ENCODE measurements at regions not wholly inside any gene's neighbourhood (a gene's known extent, or its start where the extent isn't known, plus 50 kb on each side); places are given as distances from the start of the nearest gene placed in this dataset.

GRCh38 chr12:58616618-58617017 is 303.7 kb downstream of the LRIG3 start:
- DNase-seq (ENCODE audit: low spot score in 2 of 2), result no peak
- Histone ChIP-seq H3K4me1 (no peaks in the 10 kb centered on the region), H3K27me3 (ENCODE audit: low read depth) (no peaks in the 10 kb centered on the region; the same call in 1 of the 2 replicates), H3K36me3 (replicated peaks) (no peaks in the 10 kb centered on the region), H3K9me3 (no peaks in the 10 kb centered on the region), H3K4me3 (no peak overlapping the region)
- in situ Hi-C loops (cut with MboI; ENCODE audit: low sequenced_read_pairs), result no loop called here

GRCh38 chr12:58621126-58621525 is 299.2 kb downstream of the LRIG3 start:
- Histone ChIP-seq H3K4me3 (no peak overlapping the region), H3K36me3 (replicated peaks) (no peaks in the 10 kb centered on the region), H3K4me1 (no peaks in the 10 kb centered on the region), H3K9me3 (no peaks in the 10 kb centered on the region), H3K27me3 (ENCODE audit: low read depth) (no peaks in the 10 kb centered on the region)
- DNase-seq (ENCODE audit: low spot score in 2 of 2), result no peak
- in situ Hi-C loops (cut with MboI; ENCODE audit: low sequenced_read_pairs), result no loop called here

GRCh38 chr12:58629376-58629775 is 290.9 kb downstream of the LRIG3 start:
- H3K4me1 ChIP-seq, result no peaks in the 10 kb centered on the region
- no peaks in the 10 kb centered on the region for H3K36me3 ChIP-seq (replicated peaks)
- no peaks in the 10 kb centered on the region for H3K27me3 ChIP-seq (ENCODE audit: low read depth)
- in situ Hi-C loops (cut with MboI; ENCODE audit: low sequenced_read_pairs), result no loop called here
- H3K4me3 ChIP-seq, result no peak overlapping the region
- H3K9me3 ChIP-seq, result no peaks in the 10 kb centered on the region
- DNase-seq (ENCODE audit: low spot score in 2 of 2), result no peak

- Histone ChIP-seq H3K9me3 (no peaks in the 10 kb centered on the region), H3K4me1 (no peaks in the 10 kb centered on the region), H3K36me3 (replicated peaks) (no peaks in the 10 kb centered on the region), H3K4me3 (no peak overlapping the region), H3K27me3 (ENCODE audit: low read depth) (no peaks in the 10 kb centered on the region)
- in situ Hi-C loops (cut with MboI; ENCODE audit: low sequenced_read_pairs), result no loop called here
- no peak for DNase-seq (ENCODE audit: low spot score in 2 of 2)
These were observed 286.8 kb downstream of the LRIG3 start for GRCh38 chr12:58633479-58633878.

- no peak for DNase-seq (ENCODE audit: low spot score in 2 of 2)
- Histone ChIP-seq H3K4me1 (no peaks in the 10 kb centered on the region), H3K36me3 (replicated peaks) (no peaks in the 10 kb centered on the region), H3K4me3 (no peak overlapping the region), H3K9me3 (no peaks in the 10 kb centered on the region), H3K27me3 (ENCODE audit: low read depth) (peaks cover 5% of the 10 kb centered on the region; the same call in 1 of the 2 replicates)
- in situ Hi-C loops (cut with MboI; ENCODE audit: low sequenced_read_pairs), result no loop called here
These were observed 280.9 kb downstream of the LRIG3 start for GRCh38 chr12:58639318-58639934.

DNA sequence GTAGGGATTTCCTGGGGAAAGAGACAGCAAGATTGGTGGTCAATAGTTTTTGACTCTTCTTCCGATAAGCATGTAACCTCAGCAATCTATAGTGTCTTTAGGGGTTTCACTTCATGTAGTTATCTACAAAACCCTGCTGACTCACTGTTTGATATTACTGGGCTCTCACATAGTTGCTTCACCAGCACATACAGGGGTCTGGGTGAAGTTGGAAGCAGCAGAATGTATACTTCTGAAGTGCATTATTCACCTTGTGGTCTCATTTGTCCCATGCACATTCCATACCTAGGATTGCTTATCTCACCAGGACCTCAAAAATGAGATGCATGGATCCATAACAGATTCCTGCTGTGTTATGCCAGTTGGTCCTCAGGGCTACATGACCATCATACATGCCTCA is 280.0 kb downstream of the LRIG3 start:
- no peaks in the 10 kb centered on the region for H3K9me3 ChIP-seq
- no peak for DNase-seq (ENCODE audit: low spot score in 2 of 2)
- no peaks in the 10 kb centered on the region for H3K36me3 ChIP-seq (replicated peaks)
- peaks cover 5% of the 10 kb centered on the region; the same call in 1 of the 2 replicates for H3K27me3 ChIP-seq (ENCODE audit: low read depth)
- H3K4me1 ChIP-seq, result no peaks in the 10 kb centered on the region
- in situ Hi-C loops (cut with MboI; ENCODE audit: low sequenced_read_pairs), result no loop called here
- H3K4me3 ChIP-seq, result no peak overlapping the region

DNA sequence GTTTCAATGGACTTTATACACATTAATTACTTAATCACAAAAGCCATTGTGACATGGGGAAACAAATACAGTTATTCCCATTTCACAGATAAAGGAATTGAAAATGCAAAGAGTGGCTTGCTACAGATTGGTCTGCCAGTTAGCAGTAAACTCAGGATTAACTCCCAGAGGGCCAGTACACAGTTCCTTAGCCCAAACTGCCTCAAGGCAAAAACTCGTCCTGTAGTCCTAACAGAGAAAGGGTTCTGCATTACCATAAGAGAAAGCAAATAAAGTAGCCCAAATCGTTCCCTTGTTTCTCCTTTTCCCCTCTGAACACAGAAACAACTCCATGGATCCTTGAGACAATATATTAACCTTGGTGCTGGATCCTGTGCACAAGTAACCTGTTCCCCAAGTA is 274.4 kb downstream of the LRIG3 start:
- DNase-seq (ENCODE audit: low spot score in 2 of 2), result peak; percentile 45 to 50
- Histone ChIP-seq H3K36me3 (replicated peaks) (no peaks in the 10 kb centered on the region), H3K4me3 (no peak overlapping the region), H3K4me1 (no peaks in the 10 kb centered on the region), H3K27me3 (ENCODE audit: low read depth) (peaks cover 5% of the 10 kb centered on the region; the same call in 1 of the 2 replicates), H3K9me3 (no peaks in the 10 kb centered on the region)
- in situ Hi-C loops (cut with MboI; ENCODE audit: low sequenced_read_pairs), result no loop called here

DNA sequence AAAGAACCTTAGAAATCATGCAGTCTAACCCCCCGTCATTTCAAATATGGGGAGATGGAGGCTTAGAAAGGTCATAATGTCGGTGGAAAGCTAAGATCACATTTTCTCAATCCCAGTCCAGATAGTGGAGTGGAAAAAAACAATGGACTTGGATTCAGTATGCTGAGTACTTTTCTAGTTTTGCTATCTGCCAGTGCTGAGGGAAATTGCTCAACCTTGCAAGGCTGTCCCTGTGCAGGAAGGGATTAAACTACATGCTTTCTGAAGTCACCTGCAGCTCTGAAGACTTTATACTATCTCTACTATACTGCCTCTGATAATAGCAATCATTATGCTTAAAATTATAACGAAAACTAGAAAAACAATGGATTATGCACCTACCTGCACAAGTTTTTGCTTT is 272.8 kb downstream of the LRIG3 start:
- H3K36me3 ChIP-seq (replicated peaks), result no peaks in the 10 kb centered on the region
- no peaks in the 10 kb centered on the region for H3K9me3 ChIP-seq
- no peak overlapping the region for H3K4me3 ChIP-seq
- no peaks in the 10 kb centered on the region for H3K4me1 ChIP-seq
- in situ Hi-C loops (cut with MboI; ENCODE audit: low sequenced_read_pairs), result no loop called here
- no peak for DNase-seq (ENCODE audit: low spot score in 2 of 2)
- H3K27me3 ChIP-seq (ENCODE audit: low read depth), result peaks cover 5% of the 10 kb centered on the region; the same call in 1 of the 2 replicates

DNA sequence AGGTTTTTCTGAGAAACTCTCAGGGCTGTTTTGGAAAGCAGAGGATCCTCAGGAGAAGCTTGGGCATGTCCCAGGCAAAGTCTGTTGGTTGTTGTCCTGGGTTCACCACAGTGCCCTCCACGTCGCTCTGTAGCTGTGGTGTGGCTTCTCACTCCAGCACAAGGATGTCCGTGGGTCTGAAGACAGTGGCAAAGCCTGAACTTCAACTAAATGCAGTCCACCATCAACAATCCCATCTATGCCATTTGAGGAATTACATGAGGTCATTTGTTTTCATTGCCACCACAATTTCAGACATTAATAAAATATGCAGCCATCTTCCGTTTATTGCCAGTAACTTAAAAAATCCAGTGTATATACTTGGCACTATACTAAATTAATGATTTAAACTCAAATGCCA is 272.1 kb downstream of the LRIG3 start:
- Histone ChIP-seq H3K4me1 (no peaks in the 10 kb centered on the region), H3K4me3 (no peak overlapping the region), H3K9me3 (no peaks in the 10 kb centered on the region), H3K36me3 (replicated peaks) (no peaks in the 10 kb centered on the region), H3K27me3 (ENCODE audit: low read depth) (peaks cover under 1% of the 10 kb centered on the region; the same call in 1 of the 2 replicates)
- no peak for DNase-seq (ENCODE audit: low spot score in 2 of 2)
- in situ Hi-C loops (cut with MboI; ENCODE audit: low sequenced_read_pairs), result no loop called here

DNA sequence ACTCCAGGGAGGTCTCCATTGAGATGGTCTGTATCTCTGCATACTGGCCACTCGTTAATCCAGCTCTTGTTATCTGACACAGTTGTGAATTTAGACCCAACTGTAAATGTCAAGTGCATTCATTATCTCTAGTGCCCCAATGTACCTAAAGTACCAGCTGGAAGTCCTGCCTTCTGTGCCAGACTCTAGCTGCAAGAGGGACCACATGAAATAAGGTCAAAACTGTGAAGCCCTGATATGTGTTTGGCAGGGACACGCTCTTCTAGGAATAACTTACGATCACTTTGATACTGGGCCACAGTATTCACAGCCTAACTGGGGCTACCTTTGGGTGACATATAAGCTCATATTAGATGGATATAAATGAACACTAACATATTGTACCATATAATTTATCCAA is 268.5 kb downstream of the LRIG3 start:
- no peaks in the 10 kb centered on the region for H3K4me1 ChIP-seq
- in situ Hi-C loops (cut with MboI; ENCODE audit: low sequenced_read_pairs), result no loop called here
- H3K27me3 ChIP-seq (ENCODE audit: low read depth), result no peaks in the 10 kb centered on the region
- no peaks in the 10 kb centered on the region for H3K9me3 ChIP-seq
- H3K4me3 ChIP-seq, result no peak overlapping the region
- H3K36me3 ChIP-seq (replicated peaks), result no peaks in the 10 kb centered on the region
- DNase-seq (ENCODE audit: low spot score in 2 of 2), result no peak

DNA sequence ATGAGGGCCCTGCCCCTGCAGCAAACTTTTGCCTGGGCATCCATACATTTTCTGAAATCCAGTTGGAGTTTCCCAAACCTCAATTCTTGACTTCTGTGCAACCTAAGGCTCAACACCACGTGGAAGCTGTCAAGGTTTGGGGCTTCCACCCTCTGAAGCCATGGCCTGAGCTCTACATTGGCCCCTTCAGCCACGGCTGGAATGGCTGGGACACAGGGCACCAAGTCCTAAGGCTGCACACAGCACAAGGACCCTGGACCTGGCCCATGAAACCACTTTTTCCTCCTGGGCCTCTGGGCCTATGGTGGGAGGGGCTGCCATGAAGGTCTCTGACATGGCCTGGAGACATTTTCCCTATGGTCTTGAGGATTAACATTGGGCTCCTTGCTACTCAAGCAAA is 266.3 kb downstream of the LRIG3 start:
- Histone ChIP-seq H3K4me1 (no peaks in the 10 kb centered on the region), H3K4me3 (no peak overlapping the region), H3K9me3 (no peaks in the 10 kb centered on the region), H3K36me3 (replicated peaks) (no peaks in the 10 kb centered on the region), H3K27me3 (ENCODE audit: low read depth) (no peaks in the 10 kb centered on the region)
- in situ Hi-C loops (cut with MboI; ENCODE audit: low sequenced_read_pairs), result no loop called here
- no peak for DNase-seq (ENCODE audit: low spot score in 2 of 2)

- DNase-seq (ENCODE audit: low spot score in 2 of 2), result no peak
- in situ Hi-C loops (cut with MboI; ENCODE audit: low sequenced_read_pairs), result no loop called here
- Histone ChIP-seq H3K9me3 (no peaks in the 10 kb centered on the region), H3K4me1 (no peaks in the 10 kb centered on the region), H3K27me3 (ENCODE audit: low read depth) (no peaks in the 10 kb centered on the region), H3K4me3 (no peak overlapping the region), H3K36me3 (replicated peaks) (no peaks in the 10 kb centered on the region)
These were observed 264.9 kb downstream of the LRIG3 start for GRCh38 chr12:58655375-58655774.

GRCh38 chr12:58656254-58657009 is 263.9 kb downstream of the LRIG3 start:
- no peak for DNase-seq (ENCODE audit: low spot score in 2 of 2)

DNA sequence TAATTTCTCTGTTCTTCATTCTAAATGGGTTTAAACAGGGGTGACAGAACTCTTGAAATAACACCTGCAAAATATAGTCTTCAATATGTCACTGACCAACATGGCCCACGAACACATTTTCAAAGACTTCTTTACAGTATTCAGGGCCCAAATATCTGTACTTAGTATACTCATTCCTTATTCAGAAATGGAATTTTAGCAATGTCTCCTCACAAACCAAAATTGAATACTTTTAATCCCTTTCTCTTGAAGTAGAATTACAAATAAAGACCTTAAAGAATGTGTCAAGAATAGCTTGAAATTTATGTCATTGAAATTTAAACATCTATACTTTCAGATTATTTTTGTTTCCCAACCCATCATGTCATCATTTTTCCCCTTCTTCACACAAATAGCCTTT is 263.1 kb downstream of the LRIG3 start:
- Histone ChIP-seq H3K36me3 (replicated peaks) (no peaks in the 10 kb centered on the region), H3K9me3 (no peaks in the 10 kb centered on the region)
- in situ Hi-C loops (cut with MboI; ENCODE audit: low sequenced_read_pairs), result no loop called here

More at GRCh38 chr12:58656254-58657009, 263.9 kb downstream of the LRIG3 start:
- Histone ChIP-seq H3K27me3 (ENCODE audit: low read depth) (no peaks in the 10 kb centered on the region), H3K4me3 (no peak overlapping the region), H3K36me3 (replicated peaks) (no peaks in the 10 kb centered on the region), H3K4me1 (no peaks in the 10 kb centered on the region), H3K9me3 (no peaks in the 10 kb centered on the region)
- in situ Hi-C loops (cut with MboI; ENCODE audit: low sequenced_read_pairs), result no loop called here

More for the DNA sequence above, 263.1 kb downstream of the LRIG3 start:
- H3K4me1 ChIP-seq, result no peaks in the 10 kb centered on the region
- no peaks in the 10 kb centered on the region for H3K27me3 ChIP-seq (ENCODE audit: low read depth)
- no peak overlapping the region for H3K4me3 ChIP-seq
- DNase-seq (ENCODE audit: low spot score in 2 of 2), result no peak

Data from HAP-1 (cell line).